Activated CD8-positive, alpha-beta T cell treated with anti-CD3 and anti-CD28 coated beads for 36 hours (primary cell): ENCODE measurements at regions not wholly inside any gene's neighbourhood (a gene's known extent, or its start where the extent isn't known, plus 50 kb on each side); places are given as distances from the start of the nearest gene placed in this dataset.

Experiments
- ATAC-seq: fragments of 200-7000 bp; cut with Tn5 transposase; one replicate; pipeline ENCODE4 v1.10.0; 2021; ENCODE audit warnings: mild to moderate bottlenecking, moderate library complexity
- CTCF ChIA-PET: fragments of 350-600 bp; sonication (Branson Sonifier 250); formaldehyde crosslinking; loops from one replicate; lab custom pipeline; 2021; ENCODE audit warnings: antibody characterized with exemption; lab: Charles Lee
- POLR2A ChIA-PET: fragments of 350-600 bp; sonication (Branson Sonifier 250); formaldehyde crosslinking; loops from one replicate; lab custom pipeline; 2021; ENCODE audit warnings: antibody characterized with exemption; lab: Charles Lee
- DNase-seq: peaks from one replicate; pipeline ENCODE4 v3.0.0-alpha.2; 2020
- H3K27ac Mint-ChIP-seq: one replicate; pipeline ENCODE4 v1.8.0; 2021; ENCODE audit warnings: mild to moderate bottlenecking, mixed read lengths
- H3K27me3 Mint-ChIP-seq: one replicate; pipeline ENCODE4 v1.8.0; 2021; ENCODE audit warnings: mixed read lengths
- H3K36me3 Mint-ChIP-seq: one replicate; pipeline ENCODE4 v1.8.0; 2021; ENCODE audit warnings: low read depth, mixed read lengths
- H3K4me1 Mint-ChIP-seq: one replicate; pipeline ENCODE4 v1.8.0; 2021; ENCODE audit warnings: low read depth, mixed read lengths
- H3K4me3 Mint-ChIP-seq: one replicate; pipeline ENCODE4 v1.8.0; 2021; ENCODE audit warnings: mild to moderate bottlenecking, moderate library complexity, mixed read lengths
- H3K9me3 Mint-ChIP-seq: one replicate; pipeline ENCODE4 v1.8.0; 2021; ENCODE audit warnings: mixed read lengths
- CTCF ChIP-seq: fragments of 200-600 bp; IDR thresholded peaks from one replicate; pipeline ENCODE4 v1.8.0; 2022; ENCODE audit warnings: antibody characterized with exemption, mild to moderate bottlenecking
- intact Hi-C: fragments of 100-400 bp; cut with micrococcal nuclease; formaldehyde crosslinking; loops from one replicate; pipeline ENCODE4 v1.10.0; 2022

- H3K27ac Mint-ChIP-seq, result no peak overlapping the region
- no peak for TF ChIP-seq CTCF
- no peaks in the 10 kb centered on the region for H3K9me3 Mint-ChIP-seq
- ChIA-PET CTCF (no interaction called here), POLR2A (no interaction called here)
- no peaks in the 10 kb centered on the region for H3K36me3 Mint-ChIP-seq
- no peak for DNase-seq
- peaks cover 25% of the 10 kb centered on the region for H3K27me3 Mint-ChIP-seq
- no peak overlapping the region for H3K4me3 Mint-ChIP-seq
- intact Hi-C loops, result no loop called here
- ATAC-seq, result no peak
- no peaks in the 10 kb centered on the region for H3K4me1 Mint-ChIP-seq
These were observed 134.4 kb upstream of the NLRP1 start for GRCh38 chr17:5718726-5719125.

- ATAC-seq (no peak), DNase-seq (no peak)
- H3K27ac Mint-ChIP-seq, result no peak overlapping the region
- no peak for TF ChIP-seq CTCF
- CTCF ChIA-PET, result no interaction called here
- H3K36me3 Mint-ChIP-seq, result no peaks in the 10 kb centered on the region
- no peak overlapping the region for H3K4me3 Mint-ChIP-seq
- intact Hi-C loops, result no loop called here
- POLR2A ChIA-PET, result no interaction called here
- peaks cover 32% of the 10 kb centered on the region for H3K27me3 Mint-ChIP-seq
- no peaks in the 10 kb centered on the region for H3K4me1 Mint-ChIP-seq
- H3K9me3 Mint-ChIP-seq, result peaks cover 7% of the 10 kb centered on the region
These were observed 135.7 kb upstream of the NLRP1 start for GRCh38 chr17:5719976-5720375.

- Mint-ChIP-seq H3K4me1 (no peaks in the 10 kb centered on the region), H3K27me3 (peaks cover 17% of the 10 kb centered on the region), H3K36me3 (no peaks in the 10 kb centered on the region), H3K9me3 (no peaks in the 10 kb centered on the region), H3K4me3 (no peak overlapping the region), H3K27ac (no peak overlapping the region)
- TF ChIP-seq CTCF, result no peak
- DNase-seq (no peak), ATAC-seq (no peak)
- ChIA-PET POLR2A (no interaction called here), CTCF (no interaction called here)
- intact Hi-C loops, result no loop called here
These were observed 146.1 kb upstream of the NLRP1 start for GRCh38 chr17:5730373-5730772.

GRCh38 chr17:5740937-5741336 is 156.6 kb upstream of the NLRP1 start:
- Mint-ChIP-seq H3K36me3 (no peaks in the 10 kb centered on the region), H3K27ac (no peak overlapping the region), H3K27me3 (peaks cover 15% of the 10 kb centered on the region), H3K4me3 (no peak overlapping the region), H3K4me1 (no peaks in the 10 kb centered on the region), H3K9me3 (no peaks in the 10 kb centered on the region)
- POLR2A ChIA-PET, result interaction anchor here (0.7 kb wide), 1 partner anchor 18 kb away, joined by 4 read pairs; no protein-coding TSS in a partner anchor
- no peak for DNase-seq
- no peak for TF ChIP-seq CTCF
- ATAC-seq, result no peak
- CTCF ChIA-PET, result interaction anchor here (0.6 to 0.9 kb wide), 2 partner anchors 153 to 275 kb away, joined by 3 read pairs; no protein-coding TSS in a partner anchor
- intact Hi-C loops, result no loop called here

GRCh38 chr17:5741810-5742209 is 157.5 kb upstream of the NLRP1 start:
- intact Hi-C loops, result no loop called here
- Mint-ChIP-seq H3K4me3 (no peak overlapping the region), H3K9me3 (no peaks in the 10 kb centered on the region), H3K27ac (no peak overlapping the region), H3K36me3 (no peaks in the 10 kb centered on the region), H3K4me1 (no peaks in the 10 kb centered on the region), H3K27me3 (peaks cover 19% of the 10 kb centered on the region)
- CTCF ChIA-PET, result no interaction called here
- DNase-seq, result no peak
- ATAC-seq, result no peak
- POLR2A ChIA-PET, result no interaction called here
- TF ChIP-seq CTCF, result no peak
